Liver (tissue), 3 donors: ENCODE measurements at regions not wholly inside any gene's neighbourhood (a gene's known extent, or its start where the extent isn't known, plus 50 kb on each side); places are given as distances from the start of the nearest gene placed in this dataset.

Experiments used
- EGR1 ChIP-seq, 2 donors: IDR thresholded peaks; 2 replicates each; pipeline ENCODE4 v1.6.1; 2016 to 2018; ENCODE audit warnings: antibody characterized with exemption in 2 of 2, low read depth in 2 of 2
- FOXA1 ChIP-seq: IDR thresholded peaks from 2 replicates; pipeline ENCODE4 v1.6.1; 2016; ENCODE audit warnings: antibody characterized with exemption
- FOXA2 ChIP-seq: IDR thresholded peaks from 2 replicates; pipeline ENCODE4 v1.6.1; 2016; ENCODE audit warnings: antibody characterized with exemption
- HNF4G ChIP-seq: IDR thresholded peaks from 2 replicates; pipeline ENCODE4 v1.6.1; 2016; ENCODE audit warnings: antibody characterized with exemption
- JUND ChIP-seq, 2 donors: IDR thresholded peaks; 2 replicates each; pipeline ENCODE4 v1.6.1; 2016; ENCODE audit warnings: antibody characterized with exemption in 2 of 2
- NR2F2 ChIP-seq: IDR thresholded peaks from 2 replicates; pipeline ENCODE4 v1.6.1; 2016; ENCODE audit warnings: antibody characterized with exemption
- RAD21 ChIP-seq, 2 donors: IDR thresholded peaks; 2 replicates each; pipeline ENCODE4 v1.6.1; 2016; ENCODE audit warnings: antibody characterized with exemption in 2 of 2, mild to moderate bottlenecking in 2 of 2
- SP1 ChIP-seq: IDR thresholded peaks from 2 replicates; pipeline ENCODE4 v1.6.1; 2018; ENCODE audit warnings: antibody characterized with exemption, mild to moderate bottlenecking
- YY1 ChIP-seq: IDR thresholded peaks from 2 replicates; pipeline ENCODE4 v1.6.1; 2016; ENCODE audit warnings: antibody characterized with exemption, mild to moderate bottlenecking
- TF ChIP-seq, protein P1 (sequence below): fragments of 150-350 bp; IDR thresholded peaks from 2 replicates; pipeline ENCODE4 v1.5.1; 2017; ENCODE audit warnings: improper control_type of control experiment, low read depth, low read length; ENCODE audit not compliant: missing input control
- TF ChIP-seq, protein P2 (sequence below): IDR thresholded peaks from 2 replicates; pipeline ENCODE4 v1.6.1; 2016; ENCODE audit warnings: antibody characterized with exemption, mild to moderate bottlenecking
- TF ChIP-seq, protein P3 (sequence below): IDR thresholded peaks from 2 replicates; pipeline ENCODE4 v1.6.1; 2016; ENCODE audit warnings: antibody characterized with exemption
- TF ChIP-seq, protein P4 (sequence below): IDR thresholded peaks from 2 replicates; pipeline ENCODE4 v1.6.1; 2016; ENCODE audit warnings: antibody characterized with exemption
- donor health status: healthy.
- donor health status: healthy.

DNA sequence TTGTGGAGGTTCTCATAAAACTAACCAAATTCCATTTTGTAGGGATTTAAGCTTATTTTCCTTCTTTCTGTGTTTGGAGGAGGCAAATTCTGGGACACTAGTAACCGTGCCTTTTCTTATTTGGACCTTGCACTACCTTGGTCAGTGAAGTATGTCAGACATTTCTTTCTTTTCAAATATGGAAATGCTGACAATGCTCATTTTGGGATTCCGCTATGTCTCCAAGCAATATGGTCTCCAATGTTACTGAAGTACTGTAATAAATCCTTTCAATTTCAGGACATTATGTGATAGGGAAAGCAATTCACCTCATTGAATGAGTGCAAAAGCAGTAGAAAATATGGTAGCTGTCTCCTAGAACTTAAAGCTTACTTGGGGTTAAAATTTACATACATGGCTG is 372.3 kb downstream of the HLX start:
- TF ChIP-seq, protein P1, sequence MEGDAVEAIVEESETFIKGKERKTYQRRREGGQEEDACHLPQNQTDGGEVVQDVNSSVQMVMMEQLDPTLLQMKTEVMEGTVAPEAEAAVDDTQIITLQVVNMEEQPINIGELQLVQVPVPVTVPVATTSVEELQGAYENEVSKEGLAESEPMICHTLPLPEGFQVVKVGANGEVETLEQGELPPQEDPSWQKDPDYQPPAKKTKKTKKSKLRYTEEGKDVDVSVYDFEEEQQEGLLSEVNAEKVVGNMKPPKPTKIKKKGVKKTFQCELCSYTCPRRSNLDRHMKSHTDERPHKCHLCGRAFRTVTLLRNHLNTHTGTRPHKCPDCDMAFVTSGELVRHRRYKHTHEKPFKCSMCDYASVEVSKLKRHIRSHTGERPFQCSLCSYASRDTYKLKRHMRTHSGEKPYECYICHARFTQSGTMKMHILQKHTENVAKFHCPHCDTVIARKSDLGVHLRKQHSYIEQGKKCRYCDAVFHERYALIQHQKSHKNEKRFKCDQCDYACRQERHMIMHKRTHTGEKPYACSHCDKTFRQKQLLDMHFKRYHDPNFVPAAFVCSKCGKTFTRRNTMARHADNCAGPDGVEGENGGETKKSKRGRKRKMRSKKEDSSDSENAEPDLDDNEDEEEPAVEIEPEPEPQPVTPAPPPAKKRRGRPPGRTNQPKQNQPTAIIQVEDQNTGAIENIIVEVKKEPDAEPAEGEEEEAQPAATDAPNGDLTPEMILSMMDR: no peak
- TF ChIP-seq RAD21 (IDR thresholded peaks at IDR 0.05) (no peak), JUND (IDR thresholded peaks at IDR 0.05) (no peak), FOXA2 (no peak), EGR1 (IDR thresholded peaks at IDR 0.05; ENCODE audit: low read depth in 2 of 2) (no peak), FOXA1 (no peak), NR2F2 (no peak), HNF4G (no peak), YY1 (no peak), SP1 (no peak)
- TF ChIP-seq, protein P2, sequence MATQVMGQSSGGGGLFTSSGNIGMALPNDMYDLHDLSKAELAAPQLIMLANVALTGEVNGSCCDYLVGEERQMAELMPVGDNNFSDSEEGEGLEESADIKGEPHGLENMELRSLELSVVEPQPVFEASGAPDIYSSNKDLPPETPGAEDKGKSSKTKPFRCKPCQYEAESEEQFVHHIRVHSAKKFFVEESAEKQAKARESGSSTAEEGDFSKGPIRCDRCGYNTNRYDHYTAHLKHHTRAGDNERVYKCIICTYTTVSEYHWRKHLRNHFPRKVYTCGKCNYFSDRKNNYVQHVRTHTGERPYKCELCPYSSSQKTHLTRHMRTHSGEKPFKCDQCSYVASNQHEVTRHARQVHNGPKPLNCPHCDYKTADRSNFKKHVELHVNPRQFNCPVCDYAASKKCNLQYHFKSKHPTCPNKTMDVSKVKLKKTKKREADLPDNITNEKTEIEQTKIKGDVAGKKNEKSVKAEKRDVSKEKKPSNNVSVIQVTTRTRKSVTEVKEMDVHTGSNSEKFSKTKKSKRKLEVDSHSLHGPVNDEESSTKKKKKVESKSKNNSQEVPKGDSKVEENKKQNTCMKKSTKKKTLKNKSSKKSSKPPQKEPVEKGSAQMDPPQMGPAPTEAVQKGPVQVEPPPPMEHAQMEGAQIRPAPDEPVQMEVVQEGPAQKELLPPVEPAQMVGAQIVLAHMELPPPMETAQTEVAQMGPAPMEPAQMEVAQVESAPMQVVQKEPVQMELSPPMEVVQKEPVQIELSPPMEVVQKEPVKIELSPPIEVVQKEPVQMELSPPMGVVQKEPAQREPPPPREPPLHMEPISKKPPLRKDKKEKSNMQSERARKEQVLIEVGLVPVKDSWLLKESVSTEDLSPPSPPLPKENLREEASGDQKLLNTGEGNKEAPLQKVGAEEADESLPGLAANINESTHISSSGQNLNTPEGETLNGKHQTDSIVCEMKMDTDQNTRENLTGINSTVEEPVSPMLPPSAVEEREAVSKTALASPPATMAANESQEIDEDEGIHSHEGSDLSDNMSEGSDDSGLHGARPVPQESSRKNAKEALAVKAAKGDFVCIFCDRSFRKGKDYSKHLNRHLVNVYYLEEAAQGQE: no peak
- TF ChIP-seq, protein P3, sequence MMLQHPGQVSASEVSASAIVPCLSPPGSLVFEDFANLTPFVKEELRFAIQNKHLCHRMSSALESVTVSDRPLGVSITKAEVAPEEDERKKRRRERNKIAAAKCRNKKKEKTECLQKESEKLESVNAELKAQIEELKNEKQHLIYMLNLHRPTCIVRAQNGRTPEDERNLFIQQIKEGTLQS: no peak
- TF ChIP-seq, protein P4, sequence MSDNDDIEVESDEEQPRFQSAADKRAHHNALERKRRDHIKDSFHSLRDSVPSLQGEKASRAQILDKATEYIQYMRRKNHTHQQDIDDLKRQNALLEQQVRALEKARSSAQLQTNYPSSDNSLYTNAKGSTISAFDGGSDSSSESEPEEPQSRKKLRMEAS: no peak
